ENCODE measurements at regions not wholly inside any gene's neighbourhood (a gene's known extent, or its start where the extent isn't known, plus 50 kb on each side); places are given as distances from the start of the nearest gene placed in this dataset.

DNA sequence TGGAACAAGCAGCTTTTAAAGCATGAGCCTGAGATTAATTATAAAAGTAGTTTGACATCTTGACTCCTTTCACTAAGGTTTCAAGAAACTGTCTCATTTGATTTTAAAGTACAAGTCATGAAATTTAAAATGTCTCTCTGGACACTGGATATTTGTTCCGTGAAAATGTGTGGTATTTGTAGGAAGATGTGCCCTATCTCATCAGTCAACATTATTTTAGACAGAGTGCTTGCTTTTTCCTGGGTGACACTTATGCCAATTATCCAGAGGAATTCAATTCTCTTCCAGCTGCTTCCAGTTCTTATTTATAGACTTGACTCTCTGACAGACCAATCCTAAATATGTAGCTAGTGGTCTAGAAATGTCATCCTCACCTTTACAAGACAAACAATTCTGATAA lies 300.4 kb downstream of the PLA2G4A start:
- no peaks in the 10 kb centered on the region for H3K36me3 ChIP-seq (ENCODE audit: control insufficient read depth in 4 of 4, insufficient read depth in 4 of 4, low read length in 4 of 4)
- no peaks in the 10 kb centered on the region for H3K4me1 ChIP-seq (ENCODE audit: control insufficient read depth in 5 of 5, insufficient read depth in 5 of 5, low read length in 5 of 5)
- peaks cover 0 to 4% (median 0%) of the 10 kb centered on the region in 4 donors for H3K9me3 ChIP-seq (ENCODE audit: control insufficient read depth in 4 of 4, insufficient read depth in 3 of 4, low read length in 3 of 4)
- H3K4me3 ChIP-seq = no peak overlapping the region
- no peak overlapping the region for H3K9ac ChIP-seq (ENCODE audit: insufficient read depth in 1 of 2, low read length in 2 of 2)
- H3K27ac ChIP-seq (ENCODE audit: low read depth in 1 of 2, low read length in 1 of 2) = no peak overlapping the region
- TF ChIP-seq, protein P1, sequence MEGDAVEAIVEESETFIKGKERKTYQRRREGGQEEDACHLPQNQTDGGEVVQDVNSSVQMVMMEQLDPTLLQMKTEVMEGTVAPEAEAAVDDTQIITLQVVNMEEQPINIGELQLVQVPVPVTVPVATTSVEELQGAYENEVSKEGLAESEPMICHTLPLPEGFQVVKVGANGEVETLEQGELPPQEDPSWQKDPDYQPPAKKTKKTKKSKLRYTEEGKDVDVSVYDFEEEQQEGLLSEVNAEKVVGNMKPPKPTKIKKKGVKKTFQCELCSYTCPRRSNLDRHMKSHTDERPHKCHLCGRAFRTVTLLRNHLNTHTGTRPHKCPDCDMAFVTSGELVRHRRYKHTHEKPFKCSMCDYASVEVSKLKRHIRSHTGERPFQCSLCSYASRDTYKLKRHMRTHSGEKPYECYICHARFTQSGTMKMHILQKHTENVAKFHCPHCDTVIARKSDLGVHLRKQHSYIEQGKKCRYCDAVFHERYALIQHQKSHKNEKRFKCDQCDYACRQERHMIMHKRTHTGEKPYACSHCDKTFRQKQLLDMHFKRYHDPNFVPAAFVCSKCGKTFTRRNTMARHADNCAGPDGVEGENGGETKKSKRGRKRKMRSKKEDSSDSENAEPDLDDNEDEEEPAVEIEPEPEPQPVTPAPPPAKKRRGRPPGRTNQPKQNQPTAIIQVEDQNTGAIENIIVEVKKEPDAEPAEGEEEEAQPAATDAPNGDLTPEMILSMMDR (IDR thresholded peaks at IDR 0.05; ENCODE audit: control extremely low read depth, extremely low read depth) = no peak
- WGBS, 2 donors = 0 to 86% methylated on average over 1 of the region's 1 CpG
- ATAC-seq (ENCODE audit: insufficient read depth, low FRiP score) = no peak
- DNase-seq = no peak
- H3K27me3 ChIP-seq (ENCODE audit: control insufficient read depth in 3 of 3, insufficient read depth in 3 of 3, low read length in 2 of 3) = no peaks in the 10 kb centered on the region

- no peaks in the 10 kb centered on the region for H3K9me3 ChIP-seq (ENCODE audit: control insufficient read depth in 4 of 4, insufficient read depth in 3 of 4, low read length in 3 of 4)
- no peak overlapping the region for H3K4me3 ChIP-seq
- TF ChIP-seq, protein P1 (IDR thresholded peaks at IDR 0.05; ENCODE audit: control extremely low read depth, extremely low read depth) = no peak
- no peaks in the 10 kb centered on the region for H3K36me3 ChIP-seq (ENCODE audit: control insufficient read depth in 4 of 4, insufficient read depth in 4 of 4, low read length in 4 of 4)
- ATAC-seq (ENCODE audit: insufficient read depth, low FRiP score) = no peak
- no peaks in the 10 kb centered on the region for H3K4me1 ChIP-seq (ENCODE audit: control insufficient read depth in 5 of 5, insufficient read depth in 5 of 5, low read length in 5 of 5)
- H3K27me3 ChIP-seq (ENCODE audit: control insufficient read depth in 3 of 3, insufficient read depth in 3 of 3, low read length in 2 of 3) = no peaks in the 10 kb centered on the region
- DNase-seq = no peak
- H3K27ac ChIP-seq (ENCODE audit: low read depth in 1 of 2, low read length in 1 of 2) = no peak overlapping the region
- no peak overlapping the region for H3K9ac ChIP-seq (ENCODE audit: insufficient read depth in 1 of 2, low read length in 2 of 2)
Observed at GRCh38 chr1:187143783-187144182, 315.0 kb downstream of the PLA2G4A start.

DNA sequence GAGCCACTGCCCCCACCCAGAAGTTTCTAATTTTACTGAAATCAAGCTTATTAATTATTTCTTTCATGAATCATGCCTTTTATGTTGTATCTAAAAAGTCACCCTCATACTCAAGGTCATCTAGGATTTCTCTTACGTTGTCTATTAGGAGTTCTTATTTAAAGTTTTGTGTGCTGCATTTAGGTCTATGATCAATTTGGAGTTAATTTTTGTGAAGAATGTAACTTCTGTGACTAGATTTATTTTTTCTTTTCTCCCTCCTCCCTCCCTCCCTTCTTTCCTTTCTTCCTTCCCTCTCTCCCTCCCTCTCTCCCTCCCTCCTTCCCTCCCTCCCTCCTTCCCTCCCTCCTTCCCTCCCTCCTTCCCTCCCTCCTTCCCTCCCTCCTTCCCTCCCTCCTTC lies 317.6 kb downstream of the PLA2G4A start:
- Histone ChIP-seq H3K27me3 (ENCODE audit: control insufficient read depth in 3 of 3, insufficient read depth in 3 of 3, low read length in 2 of 3) (no peaks in the 10 kb centered on the region), H3K9ac (ENCODE audit: insufficient read depth in 1 of 2, low read length in 2 of 2) (no peak overlapping the region), H3K9me3 (ENCODE audit: control insufficient read depth in 4 of 4, insufficient read depth in 3 of 4, low read length in 3 of 4) (no peaks in the 10 kb centered on the region), H3K36me3 (ENCODE audit: control insufficient read depth in 4 of 4, insufficient read depth in 4 of 4, low read length in 4 of 4) (no peaks in the 10 kb centered on the region), H3K4me1 (ENCODE audit: control insufficient read depth in 5 of 5, insufficient read depth in 5 of 5, low read length in 5 of 5) (no peaks in the 10 kb centered on the region), H3K4me3 (no peak overlapping the region), H3K27ac (ENCODE audit: low read depth in 1 of 2, low read length in 1 of 2) (no peak overlapping the region)
- 0 to 95% methylated on average over 1 of the region's 1 CpG for WGBS, 2 donors
- TF ChIP-seq, protein P1 (IDR thresholded peaks at IDR 0.05; ENCODE audit: control extremely low read depth, extremely low read depth) = no peak
- no peak for DNase-seq
- no peak for ATAC-seq (ENCODE audit: insufficient read depth, low FRiP score)

GRCh38 chr1:187151555-187151954 lies 322.8 kb downstream of the PLA2G4A start:
- Histone ChIP-seq H3K4me3 (no peak overlapping the region), H3K9me3 (ENCODE audit: control insufficient read depth in 4 of 4, insufficient read depth in 3 of 4, low read length in 3 of 4) (peaks cover 0 to 8% (median 3%) of the 10 kb centered on the region in 4 donors), H3K27me3 (ENCODE audit: control insufficient read depth in 3 of 3, insufficient read depth in 3 of 3, low read length in 2 of 3) (no peaks in the 10 kb centered on the region), H3K27ac (ENCODE audit: low read depth in 1 of 2, low read length in 1 of 2) (no peak overlapping the region), H3K9ac (ENCODE audit: insufficient read depth in 1 of 2, low read length in 2 of 2) (no peak overlapping the region), H3K36me3 (ENCODE audit: control insufficient read depth in 4 of 4, insufficient read depth in 4 of 4, low read length in 4 of 4) (no peaks in the 10 kb centered on the region), H3K4me1 (ENCODE audit: control insufficient read depth in 5 of 5, insufficient read depth in 5 of 5, low read length in 5 of 5) (no peaks in the 10 kb centered on the region)
- no peak for DNase-seq
- ATAC-seq (ENCODE audit: insufficient read depth, low FRiP score) = no peak
- TF ChIP-seq, protein P1 (IDR thresholded peaks at IDR 0.05; ENCODE audit: control extremely low read depth, extremely low read depth) = no peak
